Left ventricle myocardium inferior (tissue), 1 donor: ENCODE measurements at regions not wholly inside any gene's neighbourhood (a gene's known extent, or its start where the extent isn't known, plus 50 kb on each side); places are given as distances from the start of the nearest gene placed in this dataset.

Source experiments
- DNase-seq: peaks from one replicate; pipeline ENCODE4 v3.0.0-alpha.2; 2020
- H3K27ac ChIP-seq: fragments of 200-600 bp; replicated peaks from 2 replicates; pipeline ENCODE4 v1.8.0; 2021
- H3K27me3 ChIP-seq: fragments of 200-600 bp; 2 replicates; pipeline ENCODE4 v1.8.0; 2021; ENCODE audit warnings: low read depth
- H3K36me3 ChIP-seq: fragments of 200-600 bp; 2 replicates; pipeline ENCODE4 v1.8.0; 2021
- H3K4me1 ChIP-seq: fragments of 200-600 bp; 2 replicates; pipeline ENCODE4 v1.8.0; 2021
- H3K4me3 ChIP-seq: fragments of 200-600 bp; 2 replicates; pipeline ENCODE4 v1.8.0; 2021; ENCODE audit warnings: mild to moderate bottlenecking, moderate library complexity
- H3K9me3 ChIP-seq: fragments of 200-600 bp; replicated peaks from 2 replicates; pipeline ENCODE4 v1.8.0; 2021
- intact Hi-C: fragments of 100-400 bp; cut with micrococcal nuclease; formaldehyde crosslinking; loops from one replicate; pipeline ENCODE4 v1.11.0; 2022
- TF ChIP-seq, protein P1 (sequence below): fragments of 200-600 bp; IDR thresholded peaks from 2 replicates; pipeline ENCODE4 v1.8.0; 2021; ENCODE audit warnings: antibody characterized with exemption, mild to moderate bottlenecking, borderline replicate concordance
- donor health status: DM: no; HTN: yes; CAD: no; lungs with severe emphysema.

DNA sequence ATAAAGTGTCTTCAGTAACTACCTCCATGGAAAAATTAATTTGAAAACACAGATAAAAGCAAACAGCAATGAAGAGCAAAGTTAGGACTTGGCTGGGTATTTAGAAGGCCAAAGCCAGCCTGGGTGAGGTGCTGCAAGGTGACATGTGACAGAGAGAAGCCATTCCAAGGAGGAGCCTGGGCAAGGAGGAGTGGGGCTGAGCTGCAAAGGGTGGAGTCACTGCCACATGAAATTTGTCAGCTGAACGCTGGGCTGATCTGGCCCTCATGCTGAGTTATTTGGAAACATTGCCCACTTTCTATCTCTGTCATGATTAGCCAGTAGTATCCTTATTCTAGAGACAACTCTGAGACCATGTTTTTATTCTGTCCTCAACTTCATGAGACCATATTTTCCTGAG, 76.3 kb downstream of the PERP start:
- H3K4me1 ChIP-seq: peaks cover 10% of the 10 kb centered on the region
- intact Hi-C loops: no loop called here
- DNase-seq: no peak
- TF ChIP-seq, protein P1, sequence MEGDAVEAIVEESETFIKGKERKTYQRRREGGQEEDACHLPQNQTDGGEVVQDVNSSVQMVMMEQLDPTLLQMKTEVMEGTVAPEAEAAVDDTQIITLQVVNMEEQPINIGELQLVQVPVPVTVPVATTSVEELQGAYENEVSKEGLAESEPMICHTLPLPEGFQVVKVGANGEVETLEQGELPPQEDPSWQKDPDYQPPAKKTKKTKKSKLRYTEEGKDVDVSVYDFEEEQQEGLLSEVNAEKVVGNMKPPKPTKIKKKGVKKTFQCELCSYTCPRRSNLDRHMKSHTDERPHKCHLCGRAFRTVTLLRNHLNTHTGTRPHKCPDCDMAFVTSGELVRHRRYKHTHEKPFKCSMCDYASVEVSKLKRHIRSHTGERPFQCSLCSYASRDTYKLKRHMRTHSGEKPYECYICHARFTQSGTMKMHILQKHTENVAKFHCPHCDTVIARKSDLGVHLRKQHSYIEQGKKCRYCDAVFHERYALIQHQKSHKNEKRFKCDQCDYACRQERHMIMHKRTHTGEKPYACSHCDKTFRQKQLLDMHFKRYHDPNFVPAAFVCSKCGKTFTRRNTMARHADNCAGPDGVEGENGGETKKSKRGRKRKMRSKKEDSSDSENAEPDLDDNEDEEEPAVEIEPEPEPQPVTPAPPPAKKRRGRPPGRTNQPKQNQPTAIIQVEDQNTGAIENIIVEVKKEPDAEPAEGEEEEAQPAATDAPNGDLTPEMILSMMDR: no peak
- no peaks in the 10 kb centered on the region for H3K36me3 ChIP-seq
- H3K4me3 ChIP-seq: no peak overlapping the region
- H3K27ac ChIP-seq: peak overlapping the region; percentile 12
- H3K9me3 ChIP-seq: no peaks in the 10 kb centered on the region
- no peaks in the 10 kb centered on the region for H3K27me3 ChIP-seq

DNA sequence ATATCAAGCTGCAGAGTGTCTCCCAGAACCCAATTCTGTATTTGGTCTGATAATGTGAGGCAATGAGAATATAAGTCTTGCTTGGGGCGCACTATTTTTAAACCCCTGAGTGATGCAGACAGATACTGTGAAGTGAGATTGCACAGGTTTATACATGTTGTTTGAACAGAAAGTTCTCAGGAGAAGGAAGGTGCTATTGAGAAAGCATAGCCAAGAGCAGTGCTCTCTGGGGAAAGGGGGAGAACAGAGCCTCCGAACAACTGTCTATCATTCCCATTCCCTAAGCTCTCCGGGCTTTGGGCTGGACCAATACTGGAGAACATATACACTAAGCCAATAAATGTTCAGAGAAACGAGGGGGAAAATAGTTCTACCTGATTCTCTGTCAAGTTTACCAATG, 75.8 kb downstream of the PERP start:
- intact Hi-C loops: no loop called here
- Histone ChIP-seq H3K4me3 (no peak overlapping the region), H3K27me3 (no peaks in the 10 kb centered on the region), H3K4me1 (peaks cover 10% of the 10 kb centered on the region), H3K9me3 (no peaks in the 10 kb centered on the region), H3K36me3 (no peaks in the 10 kb centered on the region), H3K27ac (peak overlapping the region; percentile 12)
- TF ChIP-seq, protein P1: no peak
- no peak for DNase-seq

DNA sequence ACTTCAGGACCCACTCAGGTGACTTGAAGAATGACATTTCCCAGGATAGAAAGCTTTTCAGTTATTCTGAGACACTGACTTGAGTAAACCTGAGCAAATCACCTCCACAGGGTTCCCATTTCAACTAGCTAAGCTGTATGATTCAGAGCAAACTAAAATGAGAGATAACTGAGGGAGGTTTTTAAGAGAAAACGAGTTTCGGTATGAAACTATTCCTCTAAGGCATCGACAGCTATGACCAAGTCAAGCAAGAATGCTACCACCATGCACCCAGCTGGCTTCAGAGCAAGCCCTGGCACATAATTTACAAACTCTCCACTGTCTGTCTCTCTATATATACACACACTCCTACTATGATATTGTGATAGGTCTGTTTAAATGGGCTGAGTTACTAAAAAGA, 75.4 kb downstream of the PERP start:
- Histone ChIP-seq H3K9me3 (no peaks in the 10 kb centered on the region), H3K4me3 (no peak overlapping the region), H3K27ac (peak overlapping the region; percentile 12), H3K4me1 (peaks cover 10% of the 10 kb centered on the region), H3K27me3 (no peaks in the 10 kb centered on the region), H3K36me3 (no peaks in the 10 kb centered on the region)
- intact Hi-C loops: no loop called here
- TF ChIP-seq, protein P1: no peak
- DNase-seq: no peak

DNA sequence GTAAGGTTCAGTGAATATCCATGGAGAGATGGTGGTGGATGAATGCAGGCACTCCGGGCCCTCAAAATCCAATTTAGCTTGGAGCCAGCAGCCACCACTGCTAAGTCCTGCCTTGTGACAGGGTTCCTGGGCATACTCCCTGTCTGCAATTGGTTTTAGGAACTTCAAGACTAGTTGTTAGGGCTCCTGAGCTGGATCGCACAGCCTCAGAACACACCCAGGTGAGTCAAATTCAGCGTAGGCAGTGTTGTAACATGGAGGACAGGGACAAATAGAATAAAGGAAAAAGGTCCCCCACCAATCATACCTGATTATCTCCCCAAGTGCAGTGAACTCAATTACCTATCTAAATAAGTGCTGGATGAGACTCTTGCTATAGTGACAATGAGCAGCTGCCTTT, 74.6 kb downstream of the PERP start:
- Histone ChIP-seq H3K27me3 (no peaks in the 10 kb centered on the region), H3K36me3 (no peaks in the 10 kb centered on the region), H3K27ac (no peak overlapping the region), H3K4me1 (peaks cover 10% of the 10 kb centered on the region), H3K9me3 (no peaks in the 10 kb centered on the region), H3K4me3 (no peak overlapping the region)
- TF ChIP-seq, protein P1: no peak
- intact Hi-C loops: no loop called here
- no peak for DNase-seq

DNA sequence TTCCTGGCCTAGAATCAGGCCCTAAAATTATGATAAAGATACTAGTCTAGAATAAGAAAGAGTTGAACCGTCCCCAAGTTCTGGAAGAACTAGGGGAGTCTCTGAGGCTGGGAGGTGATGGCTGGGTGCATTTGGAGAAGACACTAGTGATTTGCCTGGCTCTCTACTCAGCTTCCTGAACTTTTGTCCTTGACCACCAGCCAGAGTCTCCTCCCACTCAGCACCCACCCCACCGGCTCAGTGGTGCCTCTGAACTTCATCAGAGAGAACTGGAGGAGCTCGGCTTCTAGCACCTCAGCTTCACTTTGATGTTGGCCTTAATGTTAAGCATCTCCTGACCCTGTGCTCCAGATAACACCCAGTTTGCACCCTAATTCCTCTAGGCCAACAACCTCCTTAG, 73.0 kb downstream of the PERP start:
- Histone ChIP-seq H3K4me1 (peaks cover 10% of the 10 kb centered on the region), H3K9me3 (no peaks in the 10 kb centered on the region), H3K4me3 (no peak overlapping the region), H3K36me3 (no peaks in the 10 kb centered on the region), H3K27me3 (no peaks in the 10 kb centered on the region), H3K27ac (no peak overlapping the region)
- DNase-seq: no peak
- intact Hi-C loops: no loop called here
- TF ChIP-seq, protein P1: no peak

DNA sequence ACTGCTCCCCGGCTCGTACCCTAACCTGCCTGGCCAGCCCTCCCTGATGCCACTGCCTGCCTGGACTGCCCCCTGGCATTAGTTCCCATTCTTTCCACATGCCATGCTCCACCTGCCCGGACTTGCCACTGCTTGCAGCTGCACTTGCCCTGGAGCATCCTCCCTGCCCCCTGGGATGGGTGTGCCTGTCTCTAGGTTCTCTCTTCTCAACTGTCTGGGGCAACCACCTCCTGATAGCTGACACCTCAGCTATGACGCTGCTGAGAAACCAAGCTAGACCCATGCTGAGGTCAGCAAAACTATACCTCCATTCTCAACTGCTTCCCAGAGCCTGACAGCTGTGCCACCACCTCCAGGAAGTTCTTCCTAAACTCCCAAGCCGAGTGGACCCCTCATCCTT, 72.1 kb downstream of the PERP start:
- Histone ChIP-seq H3K36me3 (no peaks in the 10 kb centered on the region), H3K27ac (no peak overlapping the region), H3K4me1 (peaks cover 10% of the 10 kb centered on the region), H3K27me3 (no peaks in the 10 kb centered on the region), H3K4me3 (no peak overlapping the region), H3K9me3 (no peaks in the 10 kb centered on the region)
- no peak for DNase-seq
- TF ChIP-seq, protein P1: no peak
- intact Hi-C loops: no loop called here
